Tibial nerve (tissue), 3 donors: ENCODE measurements at regions not wholly inside any gene's neighbourhood (a gene's known extent, or its start where the extent isn't known, plus 50 kb on each side); places are given as distances from the start of the nearest gene placed in this dataset.

Source experiments
- POLR2A ChIP-seq, 2 donors: fragments of 450-650 bp; IDR thresholded peaks; one replicate each; pipeline ENCODE4 v1.6.1; 2017; ENCODE audit warnings: antibody characterized with exemption in 2 of 2, mild to moderate bottlenecking in 2 of 2, moderate library complexity in 2 of 2
- TF ChIP-seq, protein P1 (sequence below), 5 experiments: fragments of 200-600 bp in 3 of 5; fragments of 450-650 bp in 2 of 5; sonication (generic) in 3 of 5; IDR thresholded peaks; one replicate each; pipeline ENCODE4 v1.5.1; 2016 to 2019; ENCODE audit warnings: antibody characterized with exemption in 5 of 5, mild to moderate bottlenecking in 3 of 5, moderate library complexity in 2 of 5

DNA sequence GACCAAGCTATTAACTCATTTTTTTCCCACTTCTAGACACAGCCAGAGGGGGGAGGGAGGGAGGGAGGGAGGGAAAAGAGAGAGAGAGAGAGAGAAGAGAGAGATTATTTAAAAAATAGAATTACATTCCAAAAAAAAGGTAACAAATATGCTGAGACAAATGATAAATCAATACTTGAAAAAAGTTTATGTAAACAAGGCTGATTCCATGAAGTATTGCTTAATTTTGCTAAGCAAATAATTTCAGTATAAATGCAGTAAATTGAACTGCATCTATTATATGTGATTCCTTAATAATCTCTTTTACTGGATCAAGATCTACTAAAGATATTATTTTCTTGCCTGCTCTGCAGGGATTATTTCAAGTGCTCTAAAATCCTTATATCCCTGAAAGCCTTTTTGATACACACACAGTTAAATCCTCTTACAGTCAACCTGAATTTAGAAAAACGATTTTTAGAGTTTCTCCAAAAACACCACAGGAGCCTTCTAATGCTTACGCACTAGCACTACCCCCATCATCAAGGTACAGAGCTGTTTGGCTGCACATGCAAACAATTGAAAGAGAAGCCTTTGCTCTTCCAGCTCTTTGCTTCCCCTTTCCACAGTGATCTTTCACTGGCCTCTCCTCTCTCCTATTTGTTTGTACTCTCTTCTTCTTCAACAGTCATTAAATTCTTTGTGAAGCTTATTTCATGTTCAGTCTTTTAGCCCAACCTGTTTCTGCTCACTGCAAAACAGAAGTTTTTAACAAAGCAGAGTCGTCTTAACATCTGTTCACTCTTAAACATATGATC, 426.3 kb upstream of the FAM241A start:
- no peak for TF ChIP-seq POLR2A (IDR thresholded peaks at IDR 0.05)
- TF ChIP-seq, protein P1, sequence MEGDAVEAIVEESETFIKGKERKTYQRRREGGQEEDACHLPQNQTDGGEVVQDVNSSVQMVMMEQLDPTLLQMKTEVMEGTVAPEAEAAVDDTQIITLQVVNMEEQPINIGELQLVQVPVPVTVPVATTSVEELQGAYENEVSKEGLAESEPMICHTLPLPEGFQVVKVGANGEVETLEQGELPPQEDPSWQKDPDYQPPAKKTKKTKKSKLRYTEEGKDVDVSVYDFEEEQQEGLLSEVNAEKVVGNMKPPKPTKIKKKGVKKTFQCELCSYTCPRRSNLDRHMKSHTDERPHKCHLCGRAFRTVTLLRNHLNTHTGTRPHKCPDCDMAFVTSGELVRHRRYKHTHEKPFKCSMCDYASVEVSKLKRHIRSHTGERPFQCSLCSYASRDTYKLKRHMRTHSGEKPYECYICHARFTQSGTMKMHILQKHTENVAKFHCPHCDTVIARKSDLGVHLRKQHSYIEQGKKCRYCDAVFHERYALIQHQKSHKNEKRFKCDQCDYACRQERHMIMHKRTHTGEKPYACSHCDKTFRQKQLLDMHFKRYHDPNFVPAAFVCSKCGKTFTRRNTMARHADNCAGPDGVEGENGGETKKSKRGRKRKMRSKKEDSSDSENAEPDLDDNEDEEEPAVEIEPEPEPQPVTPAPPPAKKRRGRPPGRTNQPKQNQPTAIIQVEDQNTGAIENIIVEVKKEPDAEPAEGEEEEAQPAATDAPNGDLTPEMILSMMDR (IDR thresholded peaks at IDR 0.05), result no peak
